Endodermal cell (in vitro differentiated cells): ENCODE measurements at regions not wholly inside any gene's neighbourhood (a gene's known extent, or its start where the extent isn't known, plus 50 kb on each side); places are given as distances from the start of the nearest gene placed in this dataset.

Experiments used
- DNase-seq: peaks from one replicate; pipeline ENCODE4 v3.0.0-alpha.2; 2017
- H3K27ac ChIP-seq: 2 replicates; pipeline ENCODE4 v1.5.1; 2013; ENCODE audit warnings: mild to moderate bottlenecking, low read depth, low read length, moderate library complexity
- H3K27me3 ChIP-seq: 2 replicates; pipeline ENCODE4 v1.6.1; 2013; ENCODE audit warnings: mild to moderate bottlenecking, low read length, moderate library complexity; ENCODE audit not compliant: insufficient read depth, control insufficient read depth, poor library complexity, severe bottlenecking
- H3K36me3 ChIP-seq: 2 replicates; pipeline ENCODE4 v1.7.0; 2013; ENCODE audit warnings: mild to moderate bottlenecking, low read length, moderate library complexity; ENCODE audit not compliant: control insufficient read depth, insufficient read depth
- H3K4me1 ChIP-seq: one replicate; pipeline ENCODE4 v1.7.0; 2013; ENCODE audit warnings: low read length; ENCODE audit not compliant: control insufficient read depth, insufficient read depth
- H3K4me3 ChIP-seq: 2 replicates; pipeline ENCODE4 v1.5.1; 2013; ENCODE audit warnings: mild to moderate bottlenecking, low read length, moderate library complexity
- H3K9ac ChIP-seq: 2 replicates; pipeline ENCODE4 v1.6.1; 2013; ENCODE audit warnings: mild to moderate bottlenecking, low read length, moderate library complexity; ENCODE audit not compliant: poor library complexity, severe bottlenecking; ENCODE audit errors: extremely low read depth
- H3K9me3 ChIP-seq: 2 replicates; pipeline ENCODE4 v1.6.1; 2013; ENCODE audit warnings: mild to moderate bottlenecking, low read length, moderate library complexity; ENCODE audit not compliant: control insufficient read depth
- H3K27ac Mint-ChIP-seq: 2 replicates; pipeline ENCODE4 v1.8.0; 2020; ENCODE audit warnings: mixed read lengths
- H3K27me3 Mint-ChIP-seq: 2 replicates; pipeline ENCODE4 v1.8.0; 2021; ENCODE audit warnings: mild to moderate bottlenecking, mixed read lengths; ENCODE audit not compliant: insufficient read depth
- H3K36me3 Mint-ChIP-seq: 2 replicates; pipeline ENCODE4 v1.8.0; 2020; ENCODE audit warnings: low read depth, mixed read lengths
- H3K4me1 Mint-ChIP-seq: 2 replicates; pipeline ENCODE4 v1.8.0; 2020; ENCODE audit warnings: mixed read lengths
- H3K4me3 Mint-ChIP-seq: 2 replicates; pipeline ENCODE4 v1.8.0; 2020; ENCODE audit warnings: mild to moderate bottlenecking, moderate library complexity, mixed read lengths
- H3K9me3 Mint-ChIP-seq: 2 replicates; pipeline ENCODE4 v1.8.0; 2020; ENCODE audit warnings: mild to moderate bottlenecking, mixed read lengths
- WGBS, 2 experiments: methylation state at CpG; one replicate each; pipeline versions ENCODE4 v1.1.5 to v1.1.7; 2013; ENCODE audit warnings: missing lambda C conversion rate in 2 of 2, mixed read lengths in 1 of 2; ENCODE audit not compliant: insufficient coverage in 1 of 2, insufficient read length in 1 of 2; 5-methylcytosine and 5-hydroxymethylcytosine counted together
- TF ChIP-seq, protein P1 (sequence below): fragments of 200-600 bp; sonication (generic); conservative IDR thresholded peaks from 2 replicates; pipeline ENCODE4 v1.5.0; 2021; ENCODE audit warnings: antibody characterized with exemption, mild to moderate bottlenecking

- no peak overlapping the region for H3K27ac Mint-ChIP-seq
- Histone ChIP-seq H3K4me3 (no peak overlapping the region), H3K9ac (no peak overlapping the region), H3K4me1 (no peaks in the 10 kb centered on the region), H3K36me3 (no peaks in the 10 kb centered on the region), H3K9me3 (no peaks in the 10 kb centered on the region), H3K27me3 (no peaks in the 10 kb centered on the region), H3K27ac (no peak overlapping the region)
- no peak overlapping the region for H3K4me3 Mint-ChIP-seq
- H3K36me3 Mint-ChIP-seq, result no peaks in the 10 kb centered on the region
- no peaks in the 10 kb centered on the region for H3K4me1 Mint-ChIP-seq
- no peak for DNase-seq
- 73 to 93% methylated on average over 2 to 3 of the region's 3 CpGs for WGBS, 2 experiments
- TF ChIP-seq, protein P1, sequence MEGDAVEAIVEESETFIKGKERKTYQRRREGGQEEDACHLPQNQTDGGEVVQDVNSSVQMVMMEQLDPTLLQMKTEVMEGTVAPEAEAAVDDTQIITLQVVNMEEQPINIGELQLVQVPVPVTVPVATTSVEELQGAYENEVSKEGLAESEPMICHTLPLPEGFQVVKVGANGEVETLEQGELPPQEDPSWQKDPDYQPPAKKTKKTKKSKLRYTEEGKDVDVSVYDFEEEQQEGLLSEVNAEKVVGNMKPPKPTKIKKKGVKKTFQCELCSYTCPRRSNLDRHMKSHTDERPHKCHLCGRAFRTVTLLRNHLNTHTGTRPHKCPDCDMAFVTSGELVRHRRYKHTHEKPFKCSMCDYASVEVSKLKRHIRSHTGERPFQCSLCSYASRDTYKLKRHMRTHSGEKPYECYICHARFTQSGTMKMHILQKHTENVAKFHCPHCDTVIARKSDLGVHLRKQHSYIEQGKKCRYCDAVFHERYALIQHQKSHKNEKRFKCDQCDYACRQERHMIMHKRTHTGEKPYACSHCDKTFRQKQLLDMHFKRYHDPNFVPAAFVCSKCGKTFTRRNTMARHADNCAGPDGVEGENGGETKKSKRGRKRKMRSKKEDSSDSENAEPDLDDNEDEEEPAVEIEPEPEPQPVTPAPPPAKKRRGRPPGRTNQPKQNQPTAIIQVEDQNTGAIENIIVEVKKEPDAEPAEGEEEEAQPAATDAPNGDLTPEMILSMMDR, result no peak
- H3K27me3 Mint-ChIP-seq, result no peaks in the 10 kb centered on the region
- no peaks in the 10 kb centered on the region for H3K9me3 Mint-ChIP-seq
These were observed 377.7 kb downstream of the PRDM5 start for GRCh38 chr4:120544838-120545237.

DNA sequence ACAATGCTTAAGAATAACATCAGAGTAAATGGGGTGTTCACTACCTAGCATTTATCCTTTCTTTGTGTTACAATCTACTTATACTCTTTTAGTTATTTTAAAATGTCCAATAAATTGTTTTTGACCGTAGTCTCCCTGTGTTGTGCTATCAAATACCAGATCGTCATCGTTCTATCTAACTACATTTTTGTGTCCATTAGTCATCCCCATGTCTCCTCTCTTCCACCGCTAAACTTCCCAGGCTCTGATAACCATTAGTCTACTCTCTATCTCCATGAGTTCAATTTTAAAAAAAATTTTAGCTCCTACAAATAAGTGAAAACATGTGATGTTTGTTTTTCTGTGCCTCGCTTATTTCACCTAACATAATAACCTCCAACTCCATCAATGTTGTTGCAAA is 381.9 kb downstream of the PRDM5 start:
- H3K27me3 Mint-ChIP-seq, result no peaks in the 10 kb centered on the region

GRCh38 chr4:120536884-120537283 is 385.6 kb downstream of the PRDM5 start:
- TF ChIP-seq, protein P1, result no peak
- 91% methylated on average over 4 of the region's 4 CpGs; no CpG with 5 or more reads in 1 of the 2 experiments for WGBS, 2 experiments
- H3K27me3 Mint-ChIP-seq, result no peaks in the 10 kb centered on the region

More for the DNA sequence above, 381.9 kb downstream of the PRDM5 start:
- Histone ChIP-seq H3K4me3 (no peak overlapping the region), H3K9me3 (no peaks in the 10 kb centered on the region), H3K9ac (no peak overlapping the region), H3K27me3 (no peaks in the 10 kb centered on the region), H3K4me1 (peaks cover 2% of the 10 kb centered on the region), H3K27ac (no peak overlapping the region), H3K36me3 (no peaks in the 10 kb centered on the region)
- Mint-ChIP-seq H3K27ac (no peak overlapping the region), H3K4me3 (no peak overlapping the region), H3K4me1 (peaks cover 2% of the 10 kb centered on the region), H3K9me3 (no peaks in the 10 kb centered on the region), H3K36me3 (no peaks in the 10 kb centered on the region)
- TF ChIP-seq, protein P1, result no peak
- WGBS, 2 experiments, result 96 to 97% methylated on average over 3 to 4 of the region's 5 CpGs
- no peak for DNase-seq

More at GRCh38 chr4:120536884-120537283, 385.6 kb downstream of the PRDM5 start:
- H3K9me3 Mint-ChIP-seq, result no peaks in the 10 kb centered on the region
- H3K27ac Mint-ChIP-seq, result no peak overlapping the region
- peaks cover 2% of the 10 kb centered on the region for H3K4me1 ChIP-seq
- no peak overlapping the region for H3K27ac ChIP-seq
- H3K4me3 ChIP-seq, result no peak overlapping the region
- peaks cover 2% of the 10 kb centered on the region for H3K4me1 Mint-ChIP-seq
- no peak for DNase-seq
- no peaks in the 10 kb centered on the region for H3K27me3 ChIP-seq
- H3K36me3 ChIP-seq, result no peaks in the 10 kb centered on the region
- H3K9me3 ChIP-seq, result no peaks in the 10 kb centered on the region
- no peak overlapping the region for H3K9ac ChIP-seq
- no peaks in the 10 kb centered on the region for H3K36me3 Mint-ChIP-seq
- H3K4me3 Mint-ChIP-seq, result no peak overlapping the region
